Testis (tissue), 2 donors: ENCODE measurements at regions not wholly inside any gene's neighbourhood (a gene's known extent, or its start where the extent isn't known, plus 50 kb on each side); places are given as distances from the start of the nearest gene placed in this dataset.

Experiments used
- DNase-seq: peaks from one replicate; pipeline ENCODE4 v3.0.0-alpha.2; 2019
- H3K27ac ChIP-seq, 2 donors: fragments of 200-600 bp; sonication (generic); one replicate each; pipeline ENCODE4 v1.5.1; 2019
- H3K27me3 ChIP-seq: fragments of 200-600 bp; sonication (generic); one replicate; pipeline ENCODE4 v1.5.1; 2019
- H3K36me3 ChIP-seq: fragments of 200-600 bp; sonication (generic); one replicate; pipeline ENCODE4 v1.5.1; 2017; ENCODE audit warnings: low read depth; ENCODE audit errors: missing control alignments
- H3K4me1 ChIP-seq: fragments of 200-600 bp; sonication (generic); one replicate; pipeline ENCODE4 v1.5.1; 2019
- H3K4me3 ChIP-seq, 2 donors: fragments of 200-600 bp; sonication (generic); one replicate each; pipeline ENCODE4 v1.5.1; 2017 to 2019
- H3K9me3 ChIP-seq: fragments of 200-600 bp; sonication (generic); one replicate; pipeline ENCODE4 v1.5.1; 2017
- CTCF ChIP-seq, 3 experiments: fragments of 450-650 bp in 2 of 3; fragments of 200-600 bp in 1 of 3; sonication (generic) in 1 of 3; IDR thresholded peaks; one replicate each; pipeline ENCODE4 v1.5.1; 2016 to 2019; ENCODE audit warnings: antibody characterized with exemption in 3 of 3, mild to moderate bottlenecking in 2 of 3, moderate library complexity in 1 of 3
- POLR2A ChIP-seq: fragments of 450-650 bp; IDR thresholded peaks from one replicate; pipeline ENCODE4 v1.6.1; 2017; ENCODE audit warnings: antibody characterized with exemption, mild to moderate bottlenecking, moderate library complexity
- WGBS, 2 donors: methylation state at CpG; one replicate each; pipeline ENCODE4 v1.1.5; 2018; 5-methylcytosine and 5-hydroxymethylcytosine counted together
- intact Hi-C: fragments of 100-400 bp; cut with DNase I; formaldehyde crosslinking; loops from one replicate; pipeline ENCODE4 v1.15.1; 2023; ENCODE audit warnings: low total_unique reads

DNA sequence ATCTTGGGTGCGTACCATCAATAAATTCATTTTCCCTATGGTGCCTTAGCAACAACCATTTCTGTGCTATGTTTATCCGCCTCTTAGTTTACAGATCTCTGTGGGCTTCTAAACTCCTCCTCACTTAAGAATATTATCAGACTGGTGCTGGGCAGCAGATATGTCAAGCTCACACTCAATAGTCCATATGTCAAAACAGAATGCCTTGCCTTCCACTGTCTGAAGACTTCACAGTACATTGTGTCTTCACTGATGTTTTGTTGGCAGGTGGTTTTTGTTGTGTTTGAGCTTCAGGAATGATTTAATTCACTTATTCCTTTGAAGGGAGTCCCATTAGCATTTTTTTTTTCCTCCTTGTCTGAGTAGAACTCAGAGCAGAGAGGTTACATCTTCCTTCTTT lies 419.6 kb downstream of the DNAJB9 start:
- DNase-seq = no peak
- Histone ChIP-seq H3K27ac (no peak overlapping the region), H3K36me3 (no peaks in the 10 kb centered on the region), H3K27me3 (no peaks in the 10 kb centered on the region), H3K4me1 (no peaks in the 10 kb centered on the region), H3K4me3 (no peak overlapping the region), H3K9me3 (no peaks in the 10 kb centered on the region)
- TF ChIP-seq CTCF (IDR thresholded peaks at IDR 0.05) (no peak), POLR2A (no peak)
- WGBS, 2 donors = 80 to 97% methylated on average over 2 of the region's 2 CpGs
- intact Hi-C loops = no loop called here

DNA sequence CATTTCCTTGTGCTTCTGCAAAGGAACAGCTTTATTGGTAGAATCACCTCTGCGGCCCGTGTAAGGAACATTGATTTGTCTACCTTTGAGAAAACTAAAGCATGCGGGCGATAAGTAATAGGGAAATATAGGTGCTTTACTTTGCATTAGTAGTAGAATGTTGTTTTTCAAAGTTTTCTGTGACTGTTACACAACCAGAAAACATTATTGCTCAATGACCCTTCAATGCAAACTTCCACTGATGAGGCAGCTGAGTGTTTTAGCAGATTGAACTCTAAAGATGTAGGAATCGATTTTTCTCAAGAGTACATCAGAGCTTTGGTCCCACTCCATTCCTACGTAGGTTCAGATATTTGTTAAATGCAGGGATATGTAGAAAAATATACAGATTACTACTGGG lies 427.8 kb downstream of the DNAJB9 start:
- Histone ChIP-seq H3K36me3 (no peaks in the 10 kb centered on the region), H3K27me3 (no peaks in the 10 kb centered on the region), H3K27ac (no peak overlapping the region), H3K4me1 (no peaks in the 10 kb centered on the region), H3K4me3 (no peak overlapping the region), H3K9me3 (no peaks in the 10 kb centered on the region)
- no peak for DNase-seq
- TF ChIP-seq POLR2A (no peak), CTCF (IDR thresholded peaks at IDR 0.05) (no peak)
- 83 to 95% methylated on average over 6 of the region's 6 CpGs for WGBS, 2 donors
- intact Hi-C loops = no loop called here

DNA sequence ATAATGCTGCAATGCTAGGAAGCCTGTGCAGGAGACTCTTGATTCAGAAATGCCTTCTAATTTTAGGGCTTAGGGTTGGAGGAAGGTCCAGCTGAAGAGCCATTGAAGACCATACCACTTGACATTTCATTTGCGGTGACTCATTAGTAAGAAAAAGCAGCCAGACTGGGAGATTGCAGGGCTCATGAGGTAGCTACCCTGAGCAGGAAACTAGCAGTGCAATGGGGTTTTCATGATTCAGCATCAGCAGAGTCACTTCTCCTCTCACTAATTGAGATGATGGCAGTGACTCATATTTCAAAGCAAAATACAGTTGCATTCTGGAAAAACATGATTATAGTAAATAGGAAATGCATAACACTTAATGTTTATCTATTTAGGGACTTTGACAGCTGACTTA lies 434.1 kb downstream of the DNAJB9 start:
- H3K27me3 ChIP-seq = no peaks in the 10 kb centered on the region
- H3K4me3 ChIP-seq = no peak overlapping the region
- DNase-seq = no peak
- no peak overlapping the region for H3K27ac ChIP-seq
- H3K36me3 ChIP-seq = no peaks in the 10 kb centered on the region
- no peaks in the 10 kb centered on the region for H3K9me3 ChIP-seq
- WGBS, 2 donors = 87 to 95% methylated on average over 1 of the region's 1 CpG
- no peaks in the 10 kb centered on the region for H3K4me1 ChIP-seq
- intact Hi-C loops = no loop called here
- TF ChIP-seq CTCF (IDR thresholded peaks at IDR 0.05) (no peak), POLR2A (no peak)

DNA sequence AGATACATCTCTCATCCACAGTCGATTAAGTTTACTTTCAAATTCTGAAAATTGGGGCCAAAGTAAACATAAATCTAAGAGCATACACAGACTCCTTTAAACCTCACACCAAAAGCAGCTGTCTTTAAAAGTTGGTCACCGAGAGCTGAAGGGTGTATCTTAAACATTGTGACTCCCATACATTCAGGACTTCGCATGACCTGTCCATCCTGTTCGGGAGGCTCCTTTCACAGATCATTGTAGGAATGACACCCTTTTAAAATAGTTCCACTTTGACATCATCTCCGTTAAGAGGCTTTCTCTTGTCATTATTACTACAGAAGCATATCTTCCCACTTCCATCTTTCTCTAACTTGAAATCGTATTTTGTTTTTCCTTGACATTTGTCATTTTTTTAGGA lies 440.0 kb downstream of the DNAJB9 start:
- 65 to 78% methylated on average over 6 of the region's 6 CpGs for WGBS, 2 donors
- no peaks in the 10 kb centered on the region for H3K27me3 ChIP-seq
- no peak overlapping the region for H3K27ac ChIP-seq
- TF ChIP-seq POLR2A (no peak), CTCF (IDR thresholded peaks at IDR 0.05) (no peak)
- no peaks in the 10 kb centered on the region for H3K9me3 ChIP-seq
- intact Hi-C loops = no loop called here
- H3K4me1 ChIP-seq = no peaks in the 10 kb centered on the region
- no peaks in the 10 kb centered on the region for H3K36me3 ChIP-seq
- no peak overlapping the region for H3K4me3 ChIP-seq
- DNase-seq = no peak

DNA sequence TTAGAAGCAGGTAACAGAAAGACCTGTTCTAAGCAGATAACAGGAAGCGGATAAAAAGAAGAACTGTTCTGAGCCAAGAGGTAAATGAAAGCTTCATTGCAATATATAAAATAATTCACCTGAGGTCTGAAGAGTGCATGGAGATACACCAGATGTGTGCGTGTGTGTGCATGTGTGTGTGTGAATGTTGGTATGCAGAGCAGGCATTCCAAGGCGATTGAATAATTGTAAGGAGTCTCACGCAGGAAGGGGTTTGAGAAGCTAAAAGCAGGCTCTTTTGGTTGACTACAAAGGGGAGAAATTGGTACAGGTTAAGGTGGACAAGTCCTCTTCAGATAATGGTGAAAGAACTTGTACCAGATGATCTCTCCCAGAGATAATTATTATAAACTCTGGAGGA lies 450.6 kb downstream of the DNAJB9 start:
- Histone ChIP-seq H3K27ac (no peak overlapping the region), H3K27me3 (no peaks in the 10 kb centered on the region), H3K4me3 (no peak overlapping the region), H3K36me3 (no peaks in the 10 kb centered on the region), H3K9me3 (no peaks in the 10 kb centered on the region), H3K4me1 (no peaks in the 10 kb centered on the region)
- intact Hi-C loops = no loop called here
- WGBS, 2 donors = 75 to 76% methylated on average over 4 of the region's 4 CpGs
- TF ChIP-seq CTCF (IDR thresholded peaks at IDR 0.05) (no peak), POLR2A (no peak)
- DNase-seq = no peak
